HL-60 (cell line): ENCODE measurements at regions not wholly inside any gene's neighbourhood (a gene's known extent, or its start where the extent isn't known, plus 50 kb on each side); places are given as distances from the start of the nearest gene placed in this dataset.

Experiments used
- GABPA ChIP-seq: IDR thresholded peaks from 2 replicates; pipeline ENCODE4 v1.6.1; 2012; ENCODE audit warnings: low read depth
- POLR2AphosphoS5 ChIP-seq: IDR thresholded peaks from 2 replicates; pipeline ENCODE4 v1.6.1; 2012; ENCODE audit warnings: low read depth
- SPI1 ChIP-seq: IDR thresholded peaks from 2 replicates; pipeline ENCODE4 v1.6.1; 2012; ENCODE audit warnings: low read depth, mild to moderate bottlenecking, borderline replicate concordance
- TF ChIP-seq, protein P1 (sequence below): IDR thresholded peaks from one replicate; pipeline ENCODE4 v1.5.1; 2011; ENCODE audit warnings: low read length, control low read depth, inconsistent platforms; ENCODE audit not compliant: insufficient read depth
- TF ChIP-seq, protein P2 (sequence below): IDR thresholded peaks from 2 replicates; pipeline ENCODE4 v1.6.1; 2012; ENCODE audit warnings: low read depth; ENCODE audit not compliant: insufficient replicate concordance

DNA sequence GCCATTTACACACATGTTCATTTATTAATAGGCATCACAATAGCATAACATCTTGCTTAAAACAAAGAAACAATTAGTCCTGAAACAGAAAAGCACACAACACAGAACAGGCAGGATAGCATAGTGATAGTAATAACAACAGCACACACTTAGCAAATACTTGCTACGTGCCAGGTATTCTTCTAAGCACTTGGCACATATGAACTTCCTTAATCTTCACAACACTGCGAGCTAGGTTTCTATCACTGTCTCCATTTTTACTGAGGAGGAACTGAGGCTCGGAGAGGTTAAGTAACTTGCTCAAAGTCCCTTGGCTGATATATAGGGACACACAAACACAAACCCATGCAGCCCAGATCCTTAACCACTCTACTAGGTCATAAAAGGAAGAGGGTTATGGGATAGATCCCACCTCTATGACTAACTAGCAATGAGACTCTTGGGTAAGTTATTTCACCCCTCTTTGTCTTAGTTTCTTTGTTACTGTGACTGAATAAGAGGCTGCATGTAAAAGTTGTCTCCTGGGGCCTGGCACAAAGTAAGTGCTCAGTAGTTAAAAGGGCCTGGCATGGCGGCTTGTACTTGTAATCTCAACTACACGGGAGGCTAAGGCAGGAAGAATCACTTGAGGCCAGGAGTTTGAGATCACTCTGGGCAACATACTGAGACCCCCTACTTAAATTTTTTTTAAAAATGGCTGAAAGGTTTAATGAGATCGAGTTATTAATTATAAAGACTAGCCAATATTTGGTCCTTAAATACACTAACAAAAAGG lies 181.0 kb upstream of the RHOBTB1 start:
- TF ChIP-seq, protein P1, sequence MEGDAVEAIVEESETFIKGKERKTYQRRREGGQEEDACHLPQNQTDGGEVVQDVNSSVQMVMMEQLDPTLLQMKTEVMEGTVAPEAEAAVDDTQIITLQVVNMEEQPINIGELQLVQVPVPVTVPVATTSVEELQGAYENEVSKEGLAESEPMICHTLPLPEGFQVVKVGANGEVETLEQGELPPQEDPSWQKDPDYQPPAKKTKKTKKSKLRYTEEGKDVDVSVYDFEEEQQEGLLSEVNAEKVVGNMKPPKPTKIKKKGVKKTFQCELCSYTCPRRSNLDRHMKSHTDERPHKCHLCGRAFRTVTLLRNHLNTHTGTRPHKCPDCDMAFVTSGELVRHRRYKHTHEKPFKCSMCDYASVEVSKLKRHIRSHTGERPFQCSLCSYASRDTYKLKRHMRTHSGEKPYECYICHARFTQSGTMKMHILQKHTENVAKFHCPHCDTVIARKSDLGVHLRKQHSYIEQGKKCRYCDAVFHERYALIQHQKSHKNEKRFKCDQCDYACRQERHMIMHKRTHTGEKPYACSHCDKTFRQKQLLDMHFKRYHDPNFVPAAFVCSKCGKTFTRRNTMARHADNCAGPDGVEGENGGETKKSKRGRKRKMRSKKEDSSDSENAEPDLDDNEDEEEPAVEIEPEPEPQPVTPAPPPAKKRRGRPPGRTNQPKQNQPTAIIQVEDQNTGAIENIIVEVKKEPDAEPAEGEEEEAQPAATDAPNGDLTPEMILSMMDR: no peak
- TF ChIP-seq GABPA (no peak), SPI1 (no peak), POLR2AphosphoS5 (no peak)
- TF ChIP-seq, protein P2, sequence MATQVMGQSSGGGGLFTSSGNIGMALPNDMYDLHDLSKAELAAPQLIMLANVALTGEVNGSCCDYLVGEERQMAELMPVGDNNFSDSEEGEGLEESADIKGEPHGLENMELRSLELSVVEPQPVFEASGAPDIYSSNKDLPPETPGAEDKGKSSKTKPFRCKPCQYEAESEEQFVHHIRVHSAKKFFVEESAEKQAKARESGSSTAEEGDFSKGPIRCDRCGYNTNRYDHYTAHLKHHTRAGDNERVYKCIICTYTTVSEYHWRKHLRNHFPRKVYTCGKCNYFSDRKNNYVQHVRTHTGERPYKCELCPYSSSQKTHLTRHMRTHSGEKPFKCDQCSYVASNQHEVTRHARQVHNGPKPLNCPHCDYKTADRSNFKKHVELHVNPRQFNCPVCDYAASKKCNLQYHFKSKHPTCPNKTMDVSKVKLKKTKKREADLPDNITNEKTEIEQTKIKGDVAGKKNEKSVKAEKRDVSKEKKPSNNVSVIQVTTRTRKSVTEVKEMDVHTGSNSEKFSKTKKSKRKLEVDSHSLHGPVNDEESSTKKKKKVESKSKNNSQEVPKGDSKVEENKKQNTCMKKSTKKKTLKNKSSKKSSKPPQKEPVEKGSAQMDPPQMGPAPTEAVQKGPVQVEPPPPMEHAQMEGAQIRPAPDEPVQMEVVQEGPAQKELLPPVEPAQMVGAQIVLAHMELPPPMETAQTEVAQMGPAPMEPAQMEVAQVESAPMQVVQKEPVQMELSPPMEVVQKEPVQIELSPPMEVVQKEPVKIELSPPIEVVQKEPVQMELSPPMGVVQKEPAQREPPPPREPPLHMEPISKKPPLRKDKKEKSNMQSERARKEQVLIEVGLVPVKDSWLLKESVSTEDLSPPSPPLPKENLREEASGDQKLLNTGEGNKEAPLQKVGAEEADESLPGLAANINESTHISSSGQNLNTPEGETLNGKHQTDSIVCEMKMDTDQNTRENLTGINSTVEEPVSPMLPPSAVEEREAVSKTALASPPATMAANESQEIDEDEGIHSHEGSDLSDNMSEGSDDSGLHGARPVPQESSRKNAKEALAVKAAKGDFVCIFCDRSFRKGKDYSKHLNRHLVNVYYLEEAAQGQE: no peak
